Stomach (tissue), 8 donors: ENCODE measurements at regions not wholly inside any gene's neighbourhood (a gene's known extent, or its start where the extent isn't known, plus 50 kb on each side); places are given as distances from the start of the nearest gene placed in this dataset.

ENCODE experiments used
- DNase-seq, 2 donors: peaks; one replicate each; pipeline versions ENCODE4 v3.0.0 to v3.0.0-alpha.2; 2013 to 2019
- H3K27ac ChIP-seq, 5 donors: fragments of 200-600 bp in 4 of 5; sonication (generic) in 4 of 5; one replicate each; pipeline ENCODE4 v1.5.1; 2013 to 2019; ENCODE audit warnings: mild to moderate bottlenecking in 1 of 5, moderate library complexity in 1 of 5
- H3K27me3 ChIP-seq, 3 donors: fragments of 200-600 bp; sonication (generic); one replicate each; pipeline ENCODE4 v1.5.1; 2017 to 2019; ENCODE audit warnings: mixed run types in 1 of 3
- H3K36me3 ChIP-seq, 4 donors: fragments of 200-600 bp; sonication (generic); 1 replicate in 3 of 4; 2 replicates in 1 of 4; pipeline ENCODE4 v1.5.1; 2016 to 2019
- H3K4me1 ChIP-seq, 4 donors: fragments of 200-600 bp; sonication (generic); one replicate each; pipeline ENCODE4 v1.5.1; 2016 to 2019
- H3K4me3 ChIP-seq, 4 donors: fragments of 200-600 bp; sonication (generic) in 3 of 4; one replicate each; pipeline ENCODE4 v1.5.1; 2016 to 2019; ENCODE audit warnings: mild to moderate bottlenecking in 1 of 4
- H3K9me3 ChIP-seq, 4 donors: fragments of 200-600 bp; sonication (generic); one replicate each; pipeline ENCODE4 v1.5.1; 2016 to 2019
- EP300 ChIP-seq: sonication (generic); formaldehyde crosslinking; IDR thresholded peaks from one replicate; pipeline ENCODE4 v1.6.1; 2017; ENCODE audit warnings: antibody characterized with exemption
- POLR2A ChIP-seq, 4 donors: fragments of 450-650 bp; IDR thresholded peaks; one replicate each; pipeline ENCODE4 v1.6.1; 2016; ENCODE audit warnings: antibody characterized with exemption in 4 of 4, control low read depth in 2 of 4, mild to moderate bottlenecking in 1 of 4, moderate library complexity in 1 of 4
- POLR2AphosphoS5 ChIP-seq, 3 donors: sonication (generic); formaldehyde crosslinking; IDR thresholded peaks; one replicate each; pipeline ENCODE4 v1.6.1; 2016; ENCODE audit warnings: antibody characterized with exemption in 3 of 3
- WGBS, 5 donors: extraction: QIAGEN DNeasy Blood & Tissue Kit in 3 of 5; methylation state at CpG; one replicate each; pipeline versions ENCODE4 v1.1.5 to v1.1.7; 2013 to 2018; 5-methylcytosine and 5-hydroxymethylcytosine counted together
- intact Hi-C: fragments of 100-400 bp; cut with DNase I; formaldehyde crosslinking; loops from one replicate; pipeline ENCODE4 v1.15.1; 2023; ENCODE audit warnings: low total_unique reads
- TF ChIP-seq, protein P1 (sequence below), 7 experiments: fragments of 450-650 bp in 4 of 7; fragments of 200-600 bp in 3 of 7; sonication (generic) in 3 of 7; IDR thresholded peaks; one replicate each; pipeline ENCODE4 v1.5.1; 2016 to 2019; ENCODE audit warnings: antibody characterized with exemption in 7 of 7, control low read depth in 2 of 7, mild to moderate bottlenecking in 1 of 7
- donor health status: healthy with polysubstance abuse.
- donor health status: Bipolar disorder and iron deficiency.
- donor health status: healthy.

DNA sequence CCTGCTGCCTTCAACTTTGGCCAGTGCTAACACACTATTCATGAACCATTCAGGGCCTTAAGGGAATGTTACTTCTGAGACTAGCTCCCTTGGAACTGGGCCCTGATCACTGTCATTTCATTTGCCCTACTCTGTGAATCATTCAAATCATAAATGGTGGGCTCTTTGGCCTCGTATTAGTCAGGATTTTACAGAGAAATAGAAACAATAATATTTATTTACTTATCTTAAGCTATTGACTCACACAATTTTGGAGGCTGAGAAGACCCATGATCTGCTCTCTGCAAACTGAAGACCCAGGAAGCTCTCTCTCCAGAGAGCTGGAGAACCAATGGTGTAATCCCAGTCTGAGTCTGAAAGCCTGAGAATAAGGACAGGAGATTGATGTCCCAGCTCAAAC is 398.5 kb downstream of the LRIG3 start:
- no peaks in the 10 kb centered on the region for H3K4me1 ChIP-seq
- no peak for DNase-seq
- 44 to 86% (median 76%) methylated on average over 1 of the region's 1 CpG for WGBS, 5 donors
- H3K27me3 ChIP-seq: no peaks in the 10 kb centered on the region
- no peak overlapping the region for H3K4me3 ChIP-seq
- H3K27ac ChIP-seq: no peak overlapping the region
- intact Hi-C loops: no loop called here
- no peak for TF ChIP-seq POLR2A (IDR thresholded peaks at IDR 0.05)
- no peak for TF ChIP-seq EP300
- TF ChIP-seq, protein P1, sequence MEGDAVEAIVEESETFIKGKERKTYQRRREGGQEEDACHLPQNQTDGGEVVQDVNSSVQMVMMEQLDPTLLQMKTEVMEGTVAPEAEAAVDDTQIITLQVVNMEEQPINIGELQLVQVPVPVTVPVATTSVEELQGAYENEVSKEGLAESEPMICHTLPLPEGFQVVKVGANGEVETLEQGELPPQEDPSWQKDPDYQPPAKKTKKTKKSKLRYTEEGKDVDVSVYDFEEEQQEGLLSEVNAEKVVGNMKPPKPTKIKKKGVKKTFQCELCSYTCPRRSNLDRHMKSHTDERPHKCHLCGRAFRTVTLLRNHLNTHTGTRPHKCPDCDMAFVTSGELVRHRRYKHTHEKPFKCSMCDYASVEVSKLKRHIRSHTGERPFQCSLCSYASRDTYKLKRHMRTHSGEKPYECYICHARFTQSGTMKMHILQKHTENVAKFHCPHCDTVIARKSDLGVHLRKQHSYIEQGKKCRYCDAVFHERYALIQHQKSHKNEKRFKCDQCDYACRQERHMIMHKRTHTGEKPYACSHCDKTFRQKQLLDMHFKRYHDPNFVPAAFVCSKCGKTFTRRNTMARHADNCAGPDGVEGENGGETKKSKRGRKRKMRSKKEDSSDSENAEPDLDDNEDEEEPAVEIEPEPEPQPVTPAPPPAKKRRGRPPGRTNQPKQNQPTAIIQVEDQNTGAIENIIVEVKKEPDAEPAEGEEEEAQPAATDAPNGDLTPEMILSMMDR (IDR thresholded peaks at IDR 0.05): no peak
- no peak for TF ChIP-seq POLR2AphosphoS5 (IDR thresholded peaks at IDR 0.05)
- H3K9me3 ChIP-seq: peaks cover 0 to 31% (median 12%) of the 10 kb centered on the region in 4 donors
- H3K36me3 ChIP-seq: no peaks in the 10 kb centered on the region

DNA sequence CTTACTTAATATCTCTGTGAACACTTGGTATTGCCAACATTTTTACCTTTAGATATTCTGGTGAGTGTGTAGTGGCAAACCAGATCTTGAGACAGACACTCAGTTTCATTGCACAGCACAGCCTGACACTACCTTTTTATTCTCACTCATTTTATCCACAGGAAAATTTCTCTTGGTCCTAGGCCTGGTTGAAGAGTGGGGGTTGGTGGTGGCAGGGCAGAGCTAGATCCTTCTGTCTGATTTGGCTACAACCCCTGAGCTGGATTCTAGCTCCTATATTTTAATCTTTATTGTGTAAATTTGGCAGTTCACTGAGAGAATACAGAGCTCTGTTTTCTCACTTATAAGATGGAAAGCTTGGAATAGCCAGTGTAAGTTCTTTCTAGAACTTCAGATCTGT is 396.9 kb downstream of the LRIG3 start:
- TF ChIP-seq POLR2A (IDR thresholded peaks at IDR 0.05): no peak
- TF ChIP-seq, protein P1 (IDR thresholded peaks at IDR 0.05): no peak
- no peak for TF ChIP-seq POLR2AphosphoS5 (IDR thresholded peaks at IDR 0.05)
- no peak for TF ChIP-seq EP300
- peaks cover 0 to 17% (median 7%) of the 10 kb centered on the region in 4 donors for H3K9me3 ChIP-seq
- H3K36me3 ChIP-seq: no peaks in the 10 kb centered on the region
- no peak overlapping the region for H3K27ac ChIP-seq
- DNase-seq: no peak
- H3K4me3 ChIP-seq: no peak overlapping the region
- no peaks in the 10 kb centered on the region for H3K27me3 ChIP-seq
- intact Hi-C loops: no loop called here
- H3K4me1 ChIP-seq: no peaks in the 10 kb centered on the region

DNA sequence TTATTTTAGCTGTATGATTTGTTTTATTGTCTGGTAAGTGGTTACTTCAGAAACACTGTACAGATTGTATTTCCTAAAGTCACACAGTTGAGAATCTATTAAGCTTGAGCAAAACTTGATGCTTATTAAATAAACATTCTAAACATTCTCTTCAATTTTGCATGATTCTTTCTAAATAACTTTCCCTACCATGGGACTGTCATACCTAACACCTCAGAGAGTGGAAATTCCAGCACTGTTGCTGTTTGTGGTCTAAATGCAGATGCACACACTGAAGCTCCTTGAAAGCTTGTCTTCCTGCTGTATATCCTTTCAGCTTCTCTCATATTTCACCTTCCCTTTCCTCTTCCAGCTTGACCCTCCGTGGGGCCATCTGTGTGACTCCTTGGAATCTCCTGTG is 392.0 kb downstream of the LRIG3 start:
- Histone ChIP-seq H3K27me3 (no peaks in the 10 kb centered on the region), H3K9me3 (no peaks in the 10 kb centered on the region), H3K27ac (peak overlapping the region in 2 of 5 donors; percentile 1 to 51), H3K4me3 (no peak overlapping the region), H3K36me3 (no peaks in the 10 kb centered on the region), H3K4me1 (peaks cover 0 to 14% (median 2%) of the 10 kb centered on the region in 4 donors)
- WGBS, 5 donors: 0% methylated on average over 1 of the region's 1 CpG
- TF ChIP-seq POLR2AphosphoS5 (IDR thresholded peaks at IDR 0.05) (no peak), EP300 (no peak), POLR2A (IDR thresholded peaks at IDR 0.05) (no peak)
- TF ChIP-seq, protein P1 (IDR thresholded peaks at IDR 0.05): no peak
- intact Hi-C loops: no loop called here
- DNase-seq: no peak

DNA sequence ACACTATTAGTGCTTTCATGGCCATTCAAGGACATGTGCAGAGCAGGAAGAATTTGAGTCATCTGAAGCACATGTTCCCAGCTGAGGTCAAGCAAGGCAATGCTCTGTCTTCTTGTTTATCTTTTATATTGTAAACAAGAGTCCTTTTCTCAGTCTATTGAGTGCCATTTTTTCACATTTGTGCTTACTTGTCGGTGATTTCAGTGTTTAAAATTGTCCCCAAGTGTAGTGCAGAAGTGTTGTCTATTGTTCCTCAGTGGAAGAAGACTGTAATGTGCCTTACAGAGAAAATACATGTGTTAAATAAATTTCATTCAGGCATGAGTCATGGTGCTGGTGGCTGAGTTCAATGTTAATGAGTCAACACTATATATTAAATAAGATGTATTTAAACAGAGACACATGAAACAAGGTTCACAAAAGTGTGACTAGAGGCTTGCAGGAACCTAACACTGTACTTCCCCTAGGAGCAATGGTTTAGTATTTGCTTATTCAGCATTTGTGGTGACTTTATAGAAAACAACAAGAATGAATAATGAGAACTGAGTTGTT is 391.1 kb downstream of the LRIG3 start:
- H3K4me1 ChIP-seq: peaks cover 0 to 14% (median 2%) of the 10 kb centered on the region in 4 donors
- 32 to 56% (median 50%) methylated on average over 1 of the region's 1 CpG for WGBS, 5 donors
- no peaks in the 10 kb centered on the region for H3K9me3 ChIP-seq
- no peaks in the 10 kb centered on the region for H3K36me3 ChIP-seq
- intact Hi-C loops: no loop called here
- H3K27me3 ChIP-seq: no peaks in the 10 kb centered on the region
- TF ChIP-seq, protein P1 (IDR thresholded peaks at IDR 0.05): no peak
- TF ChIP-seq EP300: no peak
- peak in 1 of 3 donors; percentile 13 for TF ChIP-seq POLR2AphosphoS5 (IDR thresholded peaks at IDR 0.05)
- TF ChIP-seq POLR2A (IDR thresholded peaks at IDR 0.05): no peak
- no peak overlapping the region for H3K4me3 ChIP-seq
- no peak for DNase-seq
- H3K27ac ChIP-seq: peak overlapping the region in 4 of 5 donors; percentile 4 to 51 (median 14)
